GM13977 (cell line): ENCODE measurements at regions not wholly inside any gene's neighbourhood (a gene's known extent, or its start where the extent isn't known, plus 50 kb on each side); places are given as distances from the start of the nearest gene placed in this dataset.

Experiments
- DNase-seq: peaks from one replicate; pipeline ENCODE4 v3.0.0; 2012; ENCODE audit warnings: low spot score
- in situ Hi-C: fragments of 300-500 bp; cut with MboI; formaldehyde crosslinking; loops from one replicate; pipeline ENCODE4 v1.12.0; 2022; ENCODE audit warnings: low sequenced_read_pairs, low pct_unique_long_range_greater_than_20kb, mixed read lengths, inconsistent platforms; ENCODE audit not compliant: unreplicated experiment
- TF ChIP-seq, protein P1 (sequence below): IDR thresholded peaks from 2 replicates; pipeline ENCODE4 v1.5.1; 2012; ENCODE audit warnings: mild to moderate bottlenecking, control low read depth; ENCODE audit not compliant: insufficient read depth; ENCODE audit errors: extremely low read depth, missing control alignments

DNA sequence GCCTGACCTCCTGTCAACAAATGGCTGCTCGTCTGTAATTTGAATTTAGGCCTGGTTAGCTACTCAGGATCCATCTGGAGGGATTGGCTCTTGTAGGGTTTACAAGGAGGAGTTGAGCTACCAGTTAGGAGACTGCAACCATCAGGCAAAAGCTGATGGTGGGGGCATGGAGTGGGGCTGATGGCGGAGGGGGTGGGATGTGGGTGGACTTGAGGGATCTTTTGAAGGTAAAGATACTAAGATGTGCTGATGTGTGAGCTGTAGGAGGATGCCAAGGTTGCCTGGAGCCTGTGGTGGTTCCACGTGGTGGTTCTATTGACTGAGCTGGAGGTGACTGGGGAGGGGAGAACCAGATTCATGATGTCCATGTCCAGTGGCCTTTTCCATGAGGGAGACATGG, 240.7 kb downstream of the LPIN1 start:
- no peak for DNase-seq
- in situ Hi-C loops: no loop called here
- TF ChIP-seq, protein P1, sequence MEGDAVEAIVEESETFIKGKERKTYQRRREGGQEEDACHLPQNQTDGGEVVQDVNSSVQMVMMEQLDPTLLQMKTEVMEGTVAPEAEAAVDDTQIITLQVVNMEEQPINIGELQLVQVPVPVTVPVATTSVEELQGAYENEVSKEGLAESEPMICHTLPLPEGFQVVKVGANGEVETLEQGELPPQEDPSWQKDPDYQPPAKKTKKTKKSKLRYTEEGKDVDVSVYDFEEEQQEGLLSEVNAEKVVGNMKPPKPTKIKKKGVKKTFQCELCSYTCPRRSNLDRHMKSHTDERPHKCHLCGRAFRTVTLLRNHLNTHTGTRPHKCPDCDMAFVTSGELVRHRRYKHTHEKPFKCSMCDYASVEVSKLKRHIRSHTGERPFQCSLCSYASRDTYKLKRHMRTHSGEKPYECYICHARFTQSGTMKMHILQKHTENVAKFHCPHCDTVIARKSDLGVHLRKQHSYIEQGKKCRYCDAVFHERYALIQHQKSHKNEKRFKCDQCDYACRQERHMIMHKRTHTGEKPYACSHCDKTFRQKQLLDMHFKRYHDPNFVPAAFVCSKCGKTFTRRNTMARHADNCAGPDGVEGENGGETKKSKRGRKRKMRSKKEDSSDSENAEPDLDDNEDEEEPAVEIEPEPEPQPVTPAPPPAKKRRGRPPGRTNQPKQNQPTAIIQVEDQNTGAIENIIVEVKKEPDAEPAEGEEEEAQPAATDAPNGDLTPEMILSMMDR: no peak

DNA sequence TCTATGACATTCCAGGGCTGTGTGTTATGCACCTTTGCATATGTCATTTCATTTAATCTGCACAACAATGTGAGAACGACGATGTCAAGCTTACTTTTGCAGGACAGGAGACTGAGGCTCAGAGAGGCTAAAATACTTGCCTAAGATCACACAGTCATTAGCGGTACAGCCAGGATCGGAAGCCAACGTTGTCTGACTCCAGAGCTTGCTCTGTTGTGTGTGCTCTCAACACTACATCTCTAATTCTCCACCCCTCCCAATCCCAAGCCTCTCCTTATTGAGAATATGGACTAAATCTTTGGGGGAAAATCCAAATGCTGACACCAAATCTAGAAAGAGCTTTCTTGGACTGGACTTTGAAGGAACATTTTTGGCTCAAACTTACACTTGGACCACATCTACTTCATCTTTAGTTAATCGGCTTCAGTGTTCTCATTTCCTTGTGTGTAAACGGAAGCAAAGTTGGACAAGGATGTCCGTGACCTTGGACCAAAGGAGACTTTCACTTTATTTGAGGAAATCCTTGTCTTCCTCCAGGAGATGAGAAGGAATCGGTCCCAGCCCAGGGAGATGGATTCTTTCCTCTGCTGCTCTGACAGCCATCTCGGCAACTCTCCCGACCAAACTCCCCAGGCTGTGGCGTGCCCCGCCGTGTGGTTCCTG, 242.4 kb downstream of the LPIN1 start:
- in situ Hi-C loops: no loop called here
- no peak for DNase-seq
- TF ChIP-seq, protein P1: no peak

DNA sequence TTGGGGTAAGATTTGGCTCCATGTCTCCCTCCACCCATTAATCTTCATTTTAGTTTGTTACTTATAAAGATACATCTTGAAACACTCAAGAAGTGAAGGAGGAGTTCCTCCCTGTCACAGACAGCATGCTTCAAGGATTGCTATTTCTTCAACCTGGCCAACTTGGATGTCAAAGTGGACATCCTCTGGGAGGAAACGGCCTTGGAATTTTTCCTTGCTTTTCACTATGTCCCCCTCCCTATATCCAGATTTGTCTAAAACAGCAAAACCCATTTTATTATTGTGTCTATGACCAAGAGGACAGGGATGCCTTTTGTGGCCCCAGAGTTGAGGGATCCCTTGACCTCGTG, 242.9 kb downstream of the LPIN1 start:
- TF ChIP-seq, protein P1: no peak
- in situ Hi-C loops: no loop called here
- no peak for DNase-seq

DNA sequence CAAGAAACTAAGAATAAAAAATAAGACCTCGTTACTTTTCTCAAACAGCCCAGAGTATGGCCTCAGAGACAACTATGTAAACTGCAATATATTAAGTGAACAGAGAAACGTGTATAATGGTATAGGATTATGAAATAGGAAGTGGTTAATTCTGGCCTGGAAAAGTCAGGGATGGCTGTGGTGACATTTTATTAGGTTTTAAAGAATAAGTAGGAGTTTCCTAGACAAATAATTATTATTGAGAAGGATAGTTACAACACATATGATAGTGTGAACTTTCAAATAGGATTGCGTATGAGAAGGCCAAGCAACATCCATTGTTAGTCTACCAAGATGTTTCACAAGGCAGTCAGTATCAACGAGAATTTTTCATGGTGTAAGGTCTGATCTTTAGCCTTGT, 244.1 kb downstream of the LPIN1 start:
- DNase-seq: no peak
- in situ Hi-C loops: no loop called here
- TF ChIP-seq, protein P1: no peak

DNA sequence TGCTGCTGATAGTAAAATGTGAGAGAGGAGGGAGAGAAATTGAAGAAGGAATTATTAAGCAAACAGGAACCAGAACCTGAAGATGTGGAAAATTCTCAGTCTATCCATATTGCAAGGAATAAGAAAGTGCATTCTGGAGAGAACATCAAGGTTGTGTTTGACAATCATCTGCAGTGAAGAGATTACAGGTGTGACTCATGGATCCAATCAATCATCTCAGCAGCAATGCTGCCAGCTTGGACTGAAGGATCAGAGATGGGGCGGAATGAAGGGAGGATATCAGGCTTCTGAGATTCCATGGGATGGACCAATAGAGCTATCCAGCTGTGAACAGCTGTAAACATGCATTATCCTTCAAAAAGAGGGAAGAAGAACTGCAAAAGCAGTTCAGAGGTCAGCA, 247.3 kb downstream of the LPIN1 start:
- in situ Hi-C loops: no loop called here
- TF ChIP-seq, protein P1: no peak
- no peak for DNase-seq

DNA sequence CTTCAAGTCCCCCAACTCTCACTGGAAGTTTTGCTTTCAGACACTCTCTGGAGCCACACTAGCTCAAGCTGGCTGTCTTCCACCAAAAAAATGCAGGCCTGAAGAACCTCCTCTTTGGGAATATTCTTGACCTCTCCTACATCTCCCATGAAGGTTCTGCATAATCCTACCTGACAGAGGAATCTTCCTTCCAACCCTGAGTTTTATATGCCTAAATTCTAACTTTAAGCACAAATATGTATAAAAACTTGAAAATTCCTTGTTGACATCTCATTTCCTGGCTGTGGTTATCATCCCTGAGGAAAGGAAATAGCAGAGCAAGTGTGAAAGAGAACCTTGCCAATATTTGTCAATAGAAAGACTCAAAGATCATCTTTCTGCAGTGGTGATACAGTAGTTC, 249.0 kb downstream of the LPIN1 start:
- TF ChIP-seq, protein P1: no peak
- in situ Hi-C loops: no loop called here

DNA sequence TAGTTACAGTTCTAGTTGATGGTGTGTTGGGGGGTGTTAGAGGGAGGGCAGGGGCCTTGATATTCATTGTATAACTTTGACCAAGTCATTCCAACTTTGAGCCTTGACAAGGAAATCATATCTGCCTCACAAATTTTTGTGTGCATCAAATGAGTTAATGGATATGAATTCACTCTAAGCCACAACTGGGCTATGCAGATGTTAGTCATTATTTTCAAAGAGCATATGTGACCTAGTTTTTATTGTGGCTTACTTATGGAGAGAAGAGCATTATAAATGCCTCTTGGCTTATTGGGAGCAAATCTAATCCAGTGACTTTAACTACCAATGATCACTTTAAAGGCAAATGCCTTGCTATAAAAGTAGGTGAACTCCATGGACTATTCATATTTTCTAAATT, 250.2 kb downstream of the LPIN1 start:
- TF ChIP-seq, protein P1: no peak
- in situ Hi-C loops: no loop called here
- DNase-seq: no peak

More for the DNA sequence above, 249.0 kb downstream of the LPIN1 start:
- DNase-seq: no peak
